Adipocyte (in vitro differentiated cells): ENCODE measurements at regions not wholly inside any gene's neighbourhood (a gene's known extent, or its start where the extent isn't known, plus 50 kb on each side); places are given as distances from the start of the nearest gene placed in this dataset.
A peak's percentile ranks its signal among the peaks of the same experiment; 100 is the strongest.

Experiments used
- DNase-seq: peaks from one replicate; pipeline ENCODE4 v3.0.0-alpha.2; 2015; ENCODE audit warnings: low read depth
- H3K27me3 ChIP-seq: replicated peaks from 2 replicates; pipeline ENCODE4 v1.7.0; 2013; ENCODE audit warnings: mild to moderate bottlenecking, low read length, moderate library complexity; ENCODE audit not compliant: control insufficient read depth, insufficient read depth
- H3K36me3 ChIP-seq: 2 replicates; pipeline ENCODE4 v1.7.0; 2013; ENCODE audit warnings: low read length, mild to moderate bottlenecking, moderate library complexity; ENCODE audit not compliant: control insufficient read depth, insufficient read depth, severe bottlenecking
- H3K4me1 ChIP-seq: 2 replicates; pipeline ENCODE4 v1.7.0; 2013; ENCODE audit warnings: mild to moderate bottlenecking, low read length, moderate library complexity; ENCODE audit not compliant: control insufficient read depth, insufficient read depth
- H3K4me3 ChIP-seq: 2 replicates; pipeline ENCODE4 v1.7.0; 2013; ENCODE audit warnings: mild to moderate bottlenecking, low read length, moderate library complexity
- H3K9ac ChIP-seq: 2 replicates; pipeline ENCODE4 v1.7.0; 2013; ENCODE audit warnings: mild to moderate bottlenecking, low read length, moderate library complexity
- H3K9me3 ChIP-seq: 2 replicates; pipeline ENCODE4 v1.7.0; 2013; ENCODE audit warnings: mild to moderate bottlenecking, low read length, moderate library complexity; ENCODE audit not compliant: control insufficient read depth

DNA sequence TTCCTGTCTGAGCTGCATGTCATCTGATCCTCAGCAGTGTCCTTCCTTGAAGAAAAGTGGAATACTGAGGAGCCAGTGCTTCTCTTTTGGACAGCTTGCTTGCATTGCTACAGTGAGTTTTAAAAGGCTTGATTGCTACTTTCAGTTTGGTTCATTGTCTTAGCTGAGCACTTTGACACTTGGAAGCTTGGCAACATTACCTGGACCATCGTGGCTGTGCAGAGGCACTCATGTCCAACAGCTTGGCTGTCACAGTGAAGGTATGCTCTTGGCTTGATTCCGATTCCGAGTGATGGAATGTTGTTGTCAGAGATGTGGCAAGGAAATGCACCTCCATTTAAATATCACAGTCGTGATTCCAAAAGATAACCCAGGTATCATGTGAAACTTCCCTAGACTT lies 102.4 kb downstream of the FAS start:
- no peaks in the 10 kb centered on the region for H3K27me3 ChIP-seq

DNA sequence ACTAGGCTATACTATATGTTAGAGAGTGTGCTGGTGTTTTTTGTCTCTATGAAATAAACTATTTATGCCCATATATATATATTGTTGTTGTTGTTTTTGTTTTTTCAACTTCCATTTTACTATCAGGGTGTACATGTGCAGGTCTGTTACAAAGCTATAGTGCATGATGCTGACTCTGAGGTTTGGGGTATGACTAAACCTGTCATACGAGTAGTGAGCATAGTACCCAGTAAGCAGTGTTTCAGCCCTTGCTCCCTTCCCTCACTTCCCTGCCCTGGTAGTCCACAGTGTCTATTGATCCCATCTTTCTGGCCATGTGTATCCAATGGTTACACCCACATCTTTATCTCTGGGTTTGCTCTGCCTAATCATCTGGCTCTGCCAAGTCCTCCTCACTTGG lies 101.8 kb downstream of the FAS start:
- peaks cover 22% of the 10 kb centered on the region for H3K4me1 ChIP-seq
- H3K27me3 ChIP-seq, result no peaks in the 10 kb centered on the region
- no peaks in the 10 kb centered on the region for H3K36me3 ChIP-seq
- H3K9ac ChIP-seq, result no peak overlapping the region
- H3K4me3 ChIP-seq, result no peak overlapping the region
- DNase-seq, result no peak
- H3K9me3 ChIP-seq, result no peaks in the 10 kb centered on the region

More for the DNA sequence above, 102.4 kb downstream of the FAS start:
- Histone ChIP-seq H3K4me1 (peaks cover 18% of the 10 kb centered on the region), H3K36me3 (no peaks in the 10 kb centered on the region), H3K4me3 (no peak overlapping the region), H3K9ac (no peak overlapping the region), H3K9me3 (no peaks in the 10 kb centered on the region)
- no peak for DNase-seq

DNA sequence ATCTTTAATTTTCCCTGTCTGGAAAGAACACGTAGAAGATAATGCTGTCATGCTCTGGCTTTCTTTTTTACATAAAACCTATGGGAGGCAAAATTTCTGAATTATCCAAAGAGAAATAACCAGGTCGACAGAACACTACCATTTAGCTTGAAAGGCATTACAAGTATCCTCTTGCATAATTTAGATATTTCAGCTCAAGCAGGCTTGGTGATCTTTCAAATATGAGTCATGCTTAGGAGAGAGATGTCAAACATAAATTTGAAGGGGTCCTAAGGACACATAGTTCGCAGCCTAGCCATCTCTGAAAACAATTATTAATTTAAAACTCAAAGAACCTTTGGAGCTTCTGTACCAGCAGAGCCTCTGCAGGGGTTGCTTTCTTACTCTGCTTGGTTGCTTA lies 100.9 kb downstream of the FAS start:
- H3K4me3 ChIP-seq, result no peak overlapping the region
- H3K36me3 ChIP-seq, result no peaks in the 10 kb centered on the region
- H3K4me1 ChIP-seq, result peaks cover 32% of the 10 kb centered on the region
- DNase-seq, result peak; percentile 57
- H3K9me3 ChIP-seq, result no peaks in the 10 kb centered on the region
- no peak overlapping the region for H3K9ac ChIP-seq
- H3K27me3 ChIP-seq, result no peaks in the 10 kb centered on the region

DNA sequence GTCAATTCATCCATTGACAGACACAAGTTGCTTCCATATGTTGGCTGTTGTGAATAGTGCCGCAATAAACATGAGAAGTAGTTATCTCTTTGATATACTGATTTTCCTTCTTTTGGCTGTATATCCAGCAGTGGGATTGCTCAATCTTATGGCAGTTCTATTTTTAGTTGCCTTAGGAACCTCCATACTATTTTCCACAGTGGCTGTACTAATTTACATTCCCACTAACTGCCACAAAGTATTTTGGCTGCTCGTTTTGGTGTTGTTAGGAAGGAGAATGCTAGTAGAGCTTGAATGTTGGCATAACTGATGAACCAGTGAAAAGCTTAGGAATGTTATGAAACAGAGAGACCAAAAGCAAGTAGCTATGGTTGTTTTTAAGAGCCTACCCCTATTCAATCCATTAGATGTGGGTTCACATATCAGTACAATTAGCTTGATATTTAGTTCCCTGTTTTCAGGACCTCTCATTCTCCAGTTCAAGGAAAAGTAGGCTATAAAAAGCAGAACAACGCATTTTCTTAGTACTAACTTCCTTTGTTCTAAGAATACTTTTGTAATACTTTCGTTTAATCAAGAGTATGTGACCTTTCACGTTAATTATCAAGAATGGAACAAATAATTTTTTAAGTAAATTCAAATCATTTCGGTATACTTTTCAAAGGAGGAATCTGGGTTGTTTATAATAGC lies 100.3 kb downstream of the FAS start:
- no peak overlapping the region for H3K4me3 ChIP-seq
- H3K4me1 ChIP-seq, result peaks cover 37% of the 10 kb centered on the region
- H3K9me3 ChIP-seq, result no peaks in the 10 kb centered on the region
- no peaks in the 10 kb centered on the region for H3K27me3 ChIP-seq
- peak; percentile 57 for DNase-seq
- H3K36me3 ChIP-seq, result no peaks in the 10 kb centered on the region
- no peak overlapping the region for H3K9ac ChIP-seq

DNA sequence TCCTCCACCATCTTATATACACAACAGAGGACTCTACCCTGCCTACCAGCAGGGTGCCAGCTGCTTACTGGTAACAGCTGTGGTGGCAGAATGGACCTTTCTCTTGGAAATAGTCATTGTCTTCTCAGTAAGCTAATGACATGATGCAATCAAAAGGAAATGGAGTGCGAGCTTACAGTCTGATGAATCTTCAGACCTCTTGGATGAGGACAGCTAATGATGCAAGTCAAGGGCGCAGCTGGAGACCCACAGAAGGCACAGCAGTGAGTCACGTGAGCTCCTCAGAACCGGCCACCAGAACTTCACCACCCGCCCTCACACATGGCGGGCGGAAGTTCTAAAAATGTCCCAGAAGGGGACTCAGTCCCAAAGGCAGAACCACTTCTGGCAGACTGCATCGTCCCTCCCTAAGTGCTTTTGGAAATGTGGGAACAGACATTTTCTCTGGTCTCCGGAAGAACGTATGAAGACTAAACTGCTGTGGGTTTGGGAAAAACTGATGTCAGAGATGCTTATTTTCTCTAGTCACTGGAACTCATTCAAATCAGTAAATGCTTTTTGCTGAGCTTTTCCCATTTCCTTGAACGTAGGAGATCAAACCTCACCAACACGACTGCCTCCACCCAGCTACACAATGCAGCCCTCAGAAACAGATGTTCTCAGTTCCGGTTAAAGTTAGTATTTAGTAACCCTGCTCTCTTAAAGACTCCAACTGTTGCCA lies 96.4 kb downstream of the FAS start:
- Histone ChIP-seq H3K4me1 (peaks cover 52% of the 10 kb centered on the region), H3K36me3 (no peaks in the 10 kb centered on the region), H3K27me3 (no peaks in the 10 kb centered on the region), H3K9me3 (no peaks in the 10 kb centered on the region), H3K9ac (peak overlapping the region; percentile 76), H3K4me3 (peak overlapping the region; percentile 72)
- peak; percentile 87 for DNase-seq

DNA sequence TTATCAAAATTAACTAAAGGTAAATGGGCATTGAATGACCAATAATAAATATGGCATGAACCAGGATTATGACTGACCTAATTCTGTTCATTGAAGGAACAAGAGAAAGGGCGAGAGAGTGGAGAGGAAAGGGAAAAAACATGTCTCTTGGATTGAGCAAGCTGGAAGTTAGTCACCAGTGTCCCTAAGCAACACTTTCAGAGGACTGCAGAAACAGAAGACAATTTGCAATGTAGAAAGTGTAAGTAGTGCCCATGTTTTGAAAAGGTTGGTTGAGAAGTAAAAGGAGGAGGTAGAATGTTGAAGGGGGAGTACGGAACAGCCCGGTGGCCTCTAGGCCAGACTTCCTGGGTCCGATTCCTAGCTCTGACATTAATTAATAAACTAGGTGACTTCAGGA lies 94.6 kb downstream of the FAS start:
- Histone ChIP-seq H3K9me3 (no peaks in the 10 kb centered on the region), H3K9ac (no peak overlapping the region), H3K4me1 (peaks cover 43% of the 10 kb centered on the region), H3K4me3 (no peak overlapping the region), H3K36me3 (no peaks in the 10 kb centered on the region), H3K27me3 (no peaks in the 10 kb centered on the region)
- DNase-seq, result no peak

DNA sequence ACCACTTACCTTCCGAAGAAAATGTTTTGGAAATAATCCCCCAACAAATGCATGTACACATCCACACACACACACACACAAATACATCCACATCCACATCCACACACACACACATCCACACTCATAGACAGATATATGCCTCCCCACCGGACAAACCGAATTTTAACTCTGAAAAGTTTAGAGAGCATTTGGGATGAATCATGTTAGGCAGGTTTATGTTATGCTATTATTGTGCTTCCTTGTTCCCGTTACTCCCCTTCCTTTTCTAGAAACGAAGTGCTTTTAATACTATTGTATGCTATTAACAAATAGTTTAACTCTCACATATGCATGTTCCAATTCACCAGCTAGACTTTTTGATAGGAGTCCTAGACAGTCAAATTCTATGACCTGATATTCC lies 91.5 kb downstream of the FAS start:
- Histone ChIP-seq H3K9ac (no peak overlapping the region), H3K9me3 (no peaks in the 10 kb centered on the region), H3K4me3 (no peak overlapping the region), H3K36me3 (no peaks in the 10 kb centered on the region), H3K27me3 (no peaks in the 10 kb centered on the region), H3K4me1 (peaks cover 51% of the 10 kb centered on the region)
- no peak for DNase-seq

DNA sequence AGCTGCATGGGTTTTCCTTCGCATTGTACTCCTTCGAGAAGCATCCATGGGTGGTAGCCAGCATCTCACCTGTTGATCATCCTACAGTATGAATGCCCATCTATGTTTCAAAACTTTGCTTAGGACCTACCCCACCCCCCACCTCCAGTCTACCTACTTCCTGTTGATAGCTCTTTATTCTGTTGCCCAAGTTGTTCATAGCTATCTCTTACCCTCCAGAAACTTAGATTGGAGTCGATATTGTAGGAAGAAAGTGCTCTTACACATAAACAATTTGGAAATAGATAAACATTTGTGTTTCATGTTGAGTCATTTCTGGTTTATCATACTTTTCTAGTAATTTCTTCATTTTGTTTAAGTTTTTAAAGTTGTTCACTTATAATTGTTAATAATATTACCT lies 90.1 kb downstream of the FAS start:
- Histone ChIP-seq H3K4me3 (no peak overlapping the region), H3K9ac (no peak overlapping the region), H3K27me3 (no peaks in the 10 kb centered on the region), H3K4me1 (peaks cover 37% of the 10 kb centered on the region), H3K36me3 (no peaks in the 10 kb centered on the region), H3K9me3 (no peaks in the 10 kb centered on the region)
- peak; percentile 28 for DNase-seq

DNA sequence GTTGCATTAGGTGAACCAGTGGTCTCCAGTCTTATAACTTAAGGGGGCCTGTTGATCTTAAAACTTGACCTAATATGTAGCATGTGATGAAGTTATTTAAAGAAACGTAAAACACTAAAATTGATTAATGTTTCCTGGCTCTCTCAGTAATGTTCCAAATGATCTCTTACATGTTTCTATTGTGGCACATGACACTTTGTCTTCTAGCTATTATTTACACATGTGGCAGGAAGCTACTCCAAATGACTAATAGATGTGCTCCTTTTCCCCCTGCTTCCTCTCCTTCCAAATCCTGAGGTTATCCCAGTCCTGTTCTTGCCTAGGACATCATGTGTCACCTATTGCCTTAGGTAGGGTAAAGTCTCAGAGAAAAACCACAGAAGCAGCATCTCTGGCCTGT lies 89.4 kb downstream of the FAS start:
- H3K9ac ChIP-seq, result no peak overlapping the region
- no peak for DNase-seq

DNA sequence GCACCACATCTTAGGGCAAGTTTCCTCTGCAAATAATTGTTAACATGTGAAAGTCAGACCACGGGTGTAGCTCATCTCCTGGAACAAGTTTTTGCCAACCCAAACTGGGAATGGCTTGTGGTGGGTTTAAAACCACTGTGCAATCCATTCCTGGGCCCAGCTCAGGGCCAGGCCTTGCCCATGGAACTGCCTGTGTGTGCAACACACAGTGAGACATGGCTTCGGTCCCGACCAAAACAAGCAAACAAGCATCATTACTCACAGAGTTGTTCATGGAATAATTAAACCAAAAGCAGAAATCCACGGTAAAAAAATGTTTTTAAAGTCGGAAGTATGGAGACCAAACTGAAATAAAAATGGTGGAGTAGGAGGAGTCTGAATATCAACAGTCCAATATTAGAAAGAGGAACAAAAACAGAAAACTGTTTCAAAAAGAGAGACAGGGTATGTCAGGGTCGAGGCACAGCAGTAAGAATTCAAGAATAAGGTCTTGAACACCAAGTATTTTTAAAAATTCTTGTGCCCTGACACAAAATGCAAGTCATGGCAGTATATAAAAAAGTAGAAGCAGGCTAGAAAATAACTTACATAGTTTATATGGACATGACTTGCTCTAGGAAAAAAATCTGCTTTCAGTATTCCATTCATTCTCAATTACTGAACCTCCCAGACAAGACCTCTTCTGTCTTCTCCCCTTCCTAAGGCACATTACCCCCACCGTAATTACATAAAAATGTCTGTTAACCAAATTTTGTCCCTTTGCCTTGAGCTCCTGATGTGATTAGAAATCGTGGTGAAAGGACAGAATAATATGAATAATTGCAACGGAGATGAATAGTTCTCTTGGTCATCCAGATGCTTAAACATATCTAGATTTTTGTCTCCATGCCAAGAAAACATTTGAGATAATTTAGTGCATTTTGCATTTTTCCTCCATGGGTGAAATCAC lies 88.4 kb downstream of the FAS start:
- no peak overlapping the region for H3K4me3 ChIP-seq
- H3K4me1 ChIP-seq, result peaks cover 33% of the 10 kb centered on the region
- DNase-seq, result peak; percentile 54
- H3K9ac ChIP-seq, result peak overlapping the region; percentile 27
- H3K36me3 ChIP-seq, result no peaks in the 10 kb centered on the region
- no peaks in the 10 kb centered on the region for H3K27me3 ChIP-seq
- H3K9me3 ChIP-seq, result no peaks in the 10 kb centered on the region

More for the DNA sequence above, 89.4 kb downstream of the FAS start:
- no peaks in the 10 kb centered on the region for H3K36me3 ChIP-seq
- H3K4me3 ChIP-seq, result no peak overlapping the region
- H3K9me3 ChIP-seq, result no peaks in the 10 kb centered on the region
- H3K27me3 ChIP-seq, result no peaks in the 10 kb centered on the region
- H3K4me1 ChIP-seq, result peaks cover 30% of the 10 kb centered on the region

DNA sequence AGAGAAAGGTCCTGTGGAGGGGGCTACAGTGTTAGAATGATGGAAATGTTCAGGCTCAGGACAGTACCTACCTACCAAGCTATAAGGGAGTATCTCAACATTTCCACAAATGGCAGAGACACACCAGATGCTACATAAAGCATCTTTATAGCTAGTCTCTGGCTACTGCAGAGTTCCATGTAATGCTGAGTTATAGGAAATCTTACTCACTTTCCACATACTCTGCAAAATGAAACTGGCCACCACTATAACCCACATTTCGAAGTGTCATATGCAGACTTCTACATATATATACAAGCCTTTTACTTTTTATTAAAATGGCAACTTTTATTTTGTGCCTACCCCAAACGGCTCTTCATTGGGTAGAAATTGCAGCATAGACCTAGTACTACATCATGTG lies 85.5 kb downstream of the FAS start:
- Histone ChIP-seq H3K4me1 (peaks cover 44% of the 10 kb centered on the region), H3K9ac (no peak overlapping the region), H3K9me3 (no peaks in the 10 kb centered on the region), H3K4me3 (no peak overlapping the region), H3K36me3 (no peaks in the 10 kb centered on the region), H3K27me3 (no peaks in the 10 kb centered on the region)
- no peak for DNase-seq
